IPS-18c (cell line): ENCODE measurements at regions not wholly inside any gene's neighbourhood (a gene's known extent, or its start where the extent isn't known, plus 50 kb on each side); places are given as distances from the start of the nearest gene placed in this dataset.

Experiments
- H3K4me3 ChIP-seq: 2 replicates; pipeline ENCODE4 v1.7.0; 2013; ENCODE audit warnings: low read depth, mild to moderate bottlenecking, low read length, moderate library complexity; ENCODE audit not compliant: insufficient read depth
- H3K9me3 ChIP-seq: one replicate; pipeline ENCODE4 v1.6.1; 2013; ENCODE audit warnings: mild to moderate bottlenecking, low read length, moderate library complexity; ENCODE audit not compliant: control insufficient read depth, insufficient read depth

GRCh38 chr6:102356170-102356569 is 962.7 kb downstream of the GRIK2 start:
- Histone ChIP-seq H3K9me3 (no peaks in the 10 kb centered on the region), H3K4me3 (no peak overlapping the region)

GRCh38 chr6:102355578-102355977 is 962.1 kb downstream of the GRIK2 start:
- H3K4me3 ChIP-seq = no peak overlapping the region
- no peaks in the 10 kb centered on the region for H3K9me3 ChIP-seq

- no peak overlapping the region for H3K4me3 ChIP-seq
- H3K9me3 ChIP-seq = no peaks in the 10 kb centered on the region
Measured at GRCh38 chr6:102352552-102352951, 959.0 kb downstream of the GRIK2 start.

- H3K9me3 ChIP-seq = no peaks in the 10 kb centered on the region
Measured at GRCh38 chr6:102344769-102345168, 951.3 kb downstream of the GRIK2 start.

GRCh38 chr6:102340311-102340710 is 946.8 kb downstream of the GRIK2 start:
- Histone ChIP-seq H3K4me3 (no peak overlapping the region), H3K9me3 (no peaks in the 10 kb centered on the region)

More at GRCh38 chr6:102344769-102345168, 951.3 kb downstream of the GRIK2 start:
- no peak overlapping the region for H3K4me3 ChIP-seq

GRCh38 chr6:102333736-102334135 is 940.2 kb downstream of the GRIK2 start:
- H3K4me3 ChIP-seq = no peak overlapping the region

GRCh38 chr6:102327697-102328225 is 934.3 kb downstream of the GRIK2 start:
- no peak overlapping the region for H3K4me3 ChIP-seq
- H3K9me3 ChIP-seq = no peaks in the 10 kb centered on the region

More at GRCh38 chr6:102333736-102334135, 940.2 kb downstream of the GRIK2 start:
- no peaks in the 10 kb centered on the region for H3K9me3 ChIP-seq

- no peaks in the 10 kb centered on the region for H3K9me3 ChIP-seq
Measured at GRCh38 chr6:102313699-102314098, 920.2 kb downstream of the GRIK2 start.

GRCh38 chr6:102309700-102310099 is 916.2 kb downstream of the GRIK2 start:
- peaks cover 9% of the 10 kb centered on the region for H3K9me3 ChIP-seq
- H3K4me3 ChIP-seq = no peak overlapping the region

More at GRCh38 chr6:102313699-102314098, 920.2 kb downstream of the GRIK2 start:
- no peak overlapping the region for H3K4me3 ChIP-seq

- Histone ChIP-seq H3K9me3 (no peaks in the 10 kb centered on the region), H3K4me3 (no peak overlapping the region)
Measured at GRCh38 chr6:102300350-102300749, 906.8 kb downstream of the GRIK2 start.

GRCh38 chr6:102298051-102298450 is 904.5 kb downstream of the GRIK2 start:
- Histone ChIP-seq H3K4me3 (no peak overlapping the region), H3K9me3 (no peaks in the 10 kb centered on the region)
